ENCODE measurements at regions not wholly inside any gene's neighbourhood (a gene's known extent, or its start where the extent isn't known, plus 50 kb on each side); places are given as distances from the start of the nearest gene placed in this dataset.

GRCh38 chr10:105352281-105352680 lies 711.2 kb downstream of the SORCS3 start:
- TF ChIP-seq, protein P1, sequence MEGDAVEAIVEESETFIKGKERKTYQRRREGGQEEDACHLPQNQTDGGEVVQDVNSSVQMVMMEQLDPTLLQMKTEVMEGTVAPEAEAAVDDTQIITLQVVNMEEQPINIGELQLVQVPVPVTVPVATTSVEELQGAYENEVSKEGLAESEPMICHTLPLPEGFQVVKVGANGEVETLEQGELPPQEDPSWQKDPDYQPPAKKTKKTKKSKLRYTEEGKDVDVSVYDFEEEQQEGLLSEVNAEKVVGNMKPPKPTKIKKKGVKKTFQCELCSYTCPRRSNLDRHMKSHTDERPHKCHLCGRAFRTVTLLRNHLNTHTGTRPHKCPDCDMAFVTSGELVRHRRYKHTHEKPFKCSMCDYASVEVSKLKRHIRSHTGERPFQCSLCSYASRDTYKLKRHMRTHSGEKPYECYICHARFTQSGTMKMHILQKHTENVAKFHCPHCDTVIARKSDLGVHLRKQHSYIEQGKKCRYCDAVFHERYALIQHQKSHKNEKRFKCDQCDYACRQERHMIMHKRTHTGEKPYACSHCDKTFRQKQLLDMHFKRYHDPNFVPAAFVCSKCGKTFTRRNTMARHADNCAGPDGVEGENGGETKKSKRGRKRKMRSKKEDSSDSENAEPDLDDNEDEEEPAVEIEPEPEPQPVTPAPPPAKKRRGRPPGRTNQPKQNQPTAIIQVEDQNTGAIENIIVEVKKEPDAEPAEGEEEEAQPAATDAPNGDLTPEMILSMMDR (IDR thresholded peaks at IDR 0.05), result no peak
- no peak for TF ChIP-seq POLR2A (IDR thresholded peaks at IDR 0.05)
